GM12872 (cell line): ENCODE measurements at regions not wholly inside any gene's neighbourhood (a gene's known extent, or its start where the extent isn't known, plus 50 kb on each side); places are given as distances from the start of the nearest gene placed in this dataset.

ENCODE experiments used
- TF ChIP-seq, protein P1 (sequence below): IDR thresholded peaks from 3 replicates; pipeline ENCODE4 v1.5.1; 2011; ENCODE audit warnings: low read depth, mild to moderate bottlenecking, low read length, moderate library complexity; ENCODE audit not compliant: insufficient read depth

DNA sequence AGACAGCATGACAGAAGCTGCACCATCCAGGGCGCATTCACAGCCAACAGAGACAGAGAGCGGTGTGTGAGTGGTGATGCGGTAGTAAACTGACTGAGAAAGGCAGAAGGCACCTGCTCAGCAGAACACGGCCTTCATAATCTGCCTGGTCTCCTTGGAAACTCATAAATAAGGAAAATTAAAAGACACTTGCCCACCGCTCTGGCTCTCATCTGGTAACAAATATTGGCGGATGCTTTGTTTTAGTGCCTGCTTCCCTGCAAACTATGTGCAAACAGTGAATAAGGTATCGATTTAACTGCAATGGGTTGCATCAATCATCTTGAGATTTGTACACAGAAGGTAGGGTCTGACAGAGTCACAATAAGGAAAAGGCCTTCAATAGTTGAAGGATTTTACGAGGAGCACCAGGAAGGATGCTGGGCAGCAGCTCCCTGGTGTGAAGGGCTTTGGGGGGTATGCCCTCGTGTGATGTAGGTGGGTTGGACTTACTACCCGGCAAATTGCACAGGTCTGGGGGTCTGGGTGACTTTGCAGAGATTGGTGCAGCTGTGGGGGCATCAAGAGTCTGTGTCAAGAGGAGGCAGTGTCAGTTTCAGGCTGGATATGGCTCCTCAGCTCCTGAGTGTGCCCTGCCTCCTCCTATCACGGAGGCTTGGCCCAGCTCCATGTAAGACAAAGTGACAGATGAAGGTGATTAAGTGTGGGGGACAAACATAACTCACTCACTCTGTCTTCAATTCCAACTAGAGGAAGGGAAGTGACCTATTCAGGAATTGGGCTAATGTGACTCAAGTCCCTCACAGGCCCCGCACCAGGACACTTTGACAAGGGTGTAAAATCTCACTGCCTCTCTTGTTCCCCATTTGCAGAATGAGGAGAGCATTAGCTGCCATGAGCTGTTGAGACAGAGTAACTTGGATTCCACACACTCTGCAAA is 166.7 kb downstream of the ICE1 start:
- TF ChIP-seq, protein P1, sequence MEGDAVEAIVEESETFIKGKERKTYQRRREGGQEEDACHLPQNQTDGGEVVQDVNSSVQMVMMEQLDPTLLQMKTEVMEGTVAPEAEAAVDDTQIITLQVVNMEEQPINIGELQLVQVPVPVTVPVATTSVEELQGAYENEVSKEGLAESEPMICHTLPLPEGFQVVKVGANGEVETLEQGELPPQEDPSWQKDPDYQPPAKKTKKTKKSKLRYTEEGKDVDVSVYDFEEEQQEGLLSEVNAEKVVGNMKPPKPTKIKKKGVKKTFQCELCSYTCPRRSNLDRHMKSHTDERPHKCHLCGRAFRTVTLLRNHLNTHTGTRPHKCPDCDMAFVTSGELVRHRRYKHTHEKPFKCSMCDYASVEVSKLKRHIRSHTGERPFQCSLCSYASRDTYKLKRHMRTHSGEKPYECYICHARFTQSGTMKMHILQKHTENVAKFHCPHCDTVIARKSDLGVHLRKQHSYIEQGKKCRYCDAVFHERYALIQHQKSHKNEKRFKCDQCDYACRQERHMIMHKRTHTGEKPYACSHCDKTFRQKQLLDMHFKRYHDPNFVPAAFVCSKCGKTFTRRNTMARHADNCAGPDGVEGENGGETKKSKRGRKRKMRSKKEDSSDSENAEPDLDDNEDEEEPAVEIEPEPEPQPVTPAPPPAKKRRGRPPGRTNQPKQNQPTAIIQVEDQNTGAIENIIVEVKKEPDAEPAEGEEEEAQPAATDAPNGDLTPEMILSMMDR: no peak

DNA sequence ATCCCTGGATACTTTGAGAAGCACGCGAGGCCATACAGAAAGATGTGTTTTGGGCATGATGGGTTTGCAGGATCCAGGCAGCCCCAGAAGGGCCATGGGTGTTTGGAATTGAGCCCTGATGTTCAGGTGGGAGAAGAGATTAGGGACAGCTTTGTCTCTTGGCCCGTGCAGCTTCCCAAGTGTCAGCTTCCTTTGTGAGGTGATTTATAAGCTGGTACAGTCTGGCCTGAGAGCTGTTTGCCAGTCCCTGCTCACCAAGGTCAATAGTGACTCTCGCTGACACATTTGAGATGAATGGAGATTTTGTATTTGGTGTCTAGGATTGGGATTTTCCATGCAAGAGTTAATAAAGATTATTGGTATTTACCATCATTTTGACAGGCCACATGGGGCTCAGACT is 165.9 kb downstream of the ICE1 start:
- TF ChIP-seq, protein P1: no peak

DNA sequence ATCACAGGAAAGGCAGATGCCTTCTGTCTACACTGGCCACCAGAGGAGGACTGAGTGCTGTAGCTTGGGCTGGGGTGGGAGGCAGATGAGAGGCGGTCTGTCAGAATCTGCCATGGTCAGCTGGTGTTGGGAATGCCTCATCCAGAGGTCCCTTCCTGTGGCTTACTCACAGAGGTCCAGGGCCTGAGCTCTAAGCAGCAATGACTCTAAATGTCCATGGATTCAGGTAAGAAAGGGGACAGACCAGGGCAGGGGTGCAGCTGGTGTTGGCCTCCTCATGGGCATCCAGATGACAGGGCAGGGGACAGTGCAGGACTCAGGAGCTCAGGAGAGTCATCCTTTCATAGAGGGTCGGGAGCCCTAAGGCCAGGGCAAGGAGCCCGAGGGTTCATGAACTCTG is 165.0 kb downstream of the ICE1 start:
- TF ChIP-seq, protein P1: no peak

DNA sequence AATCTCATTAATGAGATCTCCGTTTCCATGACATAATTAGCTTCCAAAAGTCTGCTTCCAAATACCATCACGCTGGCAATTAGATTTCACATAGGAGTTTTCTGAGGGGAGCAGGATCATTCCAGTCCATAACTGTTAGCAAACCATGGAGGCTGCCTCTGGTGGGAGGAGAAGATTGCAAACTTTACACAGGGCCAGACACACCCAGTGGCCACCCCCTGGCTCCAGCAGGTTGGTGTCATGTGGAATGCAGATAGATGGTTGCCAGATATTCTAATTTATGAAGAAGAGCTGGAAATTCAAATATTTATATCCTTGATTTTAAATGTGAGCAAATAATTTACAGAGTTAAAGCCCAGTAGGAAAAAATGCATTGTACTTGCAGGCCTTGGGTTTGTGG is 164.2 kb downstream of the ICE1 start:
- TF ChIP-seq, protein P1: no peak

DNA sequence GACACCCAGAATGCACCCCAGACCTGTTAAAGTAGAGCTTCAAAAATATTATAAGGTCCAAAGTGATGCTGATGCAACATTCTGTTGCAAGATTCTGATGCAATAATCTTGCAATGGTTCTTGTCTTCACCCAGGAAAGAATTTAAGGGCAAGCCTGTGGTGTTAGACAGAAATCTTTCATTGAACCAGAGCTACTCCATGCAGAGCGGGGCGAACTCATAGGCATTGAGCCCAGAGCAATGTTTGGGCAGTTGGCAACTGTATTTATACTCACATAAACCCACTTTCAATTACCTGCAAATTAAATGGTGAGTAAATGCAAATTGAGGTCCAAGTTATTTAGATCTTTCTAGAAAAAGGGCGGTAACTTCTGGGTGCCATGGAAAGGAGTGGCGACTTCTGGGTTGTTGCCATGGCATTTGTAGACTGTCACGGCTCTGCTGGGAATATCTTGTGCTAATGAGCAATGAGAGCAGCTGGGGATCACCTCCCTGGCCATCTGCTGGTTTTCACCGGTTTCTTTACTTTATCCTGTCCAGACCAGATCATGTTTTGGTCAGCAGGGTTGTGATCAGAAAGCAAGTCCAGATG is 163.4 kb downstream of the ICE1 start:
- TF ChIP-seq, protein P1: no peak

DNA sequence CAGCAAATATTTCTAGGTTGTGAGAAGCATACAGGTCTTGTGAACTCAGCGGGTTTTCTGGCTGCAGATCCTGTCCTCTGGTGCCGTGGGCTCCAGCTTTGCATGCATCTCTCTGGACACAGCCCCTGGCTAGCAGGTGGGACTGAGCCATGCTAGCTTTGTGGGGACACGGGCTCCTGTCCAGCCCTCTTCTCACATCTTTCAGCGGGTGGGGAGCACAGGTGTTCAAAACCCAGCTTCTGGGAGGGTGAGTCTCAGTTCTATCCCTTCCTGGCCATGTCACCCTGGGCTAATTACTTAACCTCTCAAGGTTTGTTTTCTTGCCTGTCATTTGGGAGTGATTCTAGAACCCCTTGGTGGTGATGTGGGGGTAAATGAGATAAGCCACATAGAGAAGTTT is 162.3 kb downstream of the ICE1 start:
- TF ChIP-seq, protein P1: no peak

DNA sequence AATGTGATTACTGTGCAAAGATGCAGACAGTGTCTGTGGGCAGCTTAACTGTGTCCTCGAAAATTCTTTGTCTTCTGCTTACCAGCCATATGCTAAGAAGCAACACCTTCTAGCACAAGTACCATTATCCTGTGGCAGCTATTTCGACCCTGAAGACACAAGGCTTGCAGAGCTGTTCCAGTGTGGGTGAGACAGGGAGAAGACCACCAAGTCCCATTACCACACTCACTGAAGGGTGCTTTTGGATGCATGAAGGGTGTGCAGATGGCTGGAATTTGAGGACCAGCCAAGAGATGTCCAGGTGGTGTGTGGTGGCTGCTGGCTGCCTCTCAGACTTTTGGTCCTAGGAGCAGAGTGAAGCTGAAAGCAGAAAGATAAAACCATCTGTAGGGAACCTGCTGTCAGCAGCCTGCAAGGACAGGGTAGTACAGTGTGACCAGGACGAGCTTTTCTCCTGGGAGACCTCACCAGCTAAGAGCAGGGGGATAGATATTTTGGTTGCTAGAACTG is 161.8 kb downstream of the ICE1 start:
- TF ChIP-seq, protein P1: no peak
